ENCODE measurements at regions not wholly inside any gene's neighbourhood (a gene's known extent, or its start where the extent isn't known, plus 50 kb on each side); places are given as distances from the start of the nearest gene placed in this dataset.

DNA sequence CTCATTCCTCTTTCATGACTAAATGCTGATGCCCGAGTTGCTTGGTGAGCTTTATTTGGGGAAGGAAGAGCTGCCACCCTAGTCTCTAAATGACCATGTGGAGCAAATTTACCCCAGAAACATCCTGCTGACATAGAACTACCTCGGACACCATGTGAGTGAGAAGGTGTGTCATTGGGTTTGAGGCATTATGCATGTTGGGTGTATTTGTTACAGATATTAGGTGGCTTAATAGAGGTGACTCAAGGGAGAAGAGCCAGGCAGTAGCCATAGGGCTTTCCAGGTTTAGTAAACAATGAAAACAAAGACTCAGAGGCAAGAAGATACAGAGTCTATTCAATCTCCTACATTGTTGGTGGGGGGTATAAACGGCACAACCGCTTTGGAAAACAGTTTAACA, 581.5 kb downstream of the CCDC171 start:
- Histone ChIP-seq H3K27me3 (no peaks in the 10 kb centered on the region), H3K9ac (ENCODE audit: low read depth in 2 of 2, low read length in 2 of 2) (no peak overlapping the region), H3K27ac (no peak overlapping the region), H3K4me1 (no peaks in the 10 kb centered on the region), H3K9me3 (no peaks in the 10 kb centered on the region), H3K36me3 (no peaks in the 10 kb centered on the region), H3K4me3 (no peak overlapping the region)
- TF ChIP-seq, protein P1, sequence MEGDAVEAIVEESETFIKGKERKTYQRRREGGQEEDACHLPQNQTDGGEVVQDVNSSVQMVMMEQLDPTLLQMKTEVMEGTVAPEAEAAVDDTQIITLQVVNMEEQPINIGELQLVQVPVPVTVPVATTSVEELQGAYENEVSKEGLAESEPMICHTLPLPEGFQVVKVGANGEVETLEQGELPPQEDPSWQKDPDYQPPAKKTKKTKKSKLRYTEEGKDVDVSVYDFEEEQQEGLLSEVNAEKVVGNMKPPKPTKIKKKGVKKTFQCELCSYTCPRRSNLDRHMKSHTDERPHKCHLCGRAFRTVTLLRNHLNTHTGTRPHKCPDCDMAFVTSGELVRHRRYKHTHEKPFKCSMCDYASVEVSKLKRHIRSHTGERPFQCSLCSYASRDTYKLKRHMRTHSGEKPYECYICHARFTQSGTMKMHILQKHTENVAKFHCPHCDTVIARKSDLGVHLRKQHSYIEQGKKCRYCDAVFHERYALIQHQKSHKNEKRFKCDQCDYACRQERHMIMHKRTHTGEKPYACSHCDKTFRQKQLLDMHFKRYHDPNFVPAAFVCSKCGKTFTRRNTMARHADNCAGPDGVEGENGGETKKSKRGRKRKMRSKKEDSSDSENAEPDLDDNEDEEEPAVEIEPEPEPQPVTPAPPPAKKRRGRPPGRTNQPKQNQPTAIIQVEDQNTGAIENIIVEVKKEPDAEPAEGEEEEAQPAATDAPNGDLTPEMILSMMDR (IDR thresholded peaks at IDR 0.05): no peak
- DNase-seq: no peak
- intact Hi-C loops (cut with DNase I): loop anchor here (10.0 kb wide), 1 partner anchor 260 kb away; no protein-coding TSS in a partner anchor

DNA sequence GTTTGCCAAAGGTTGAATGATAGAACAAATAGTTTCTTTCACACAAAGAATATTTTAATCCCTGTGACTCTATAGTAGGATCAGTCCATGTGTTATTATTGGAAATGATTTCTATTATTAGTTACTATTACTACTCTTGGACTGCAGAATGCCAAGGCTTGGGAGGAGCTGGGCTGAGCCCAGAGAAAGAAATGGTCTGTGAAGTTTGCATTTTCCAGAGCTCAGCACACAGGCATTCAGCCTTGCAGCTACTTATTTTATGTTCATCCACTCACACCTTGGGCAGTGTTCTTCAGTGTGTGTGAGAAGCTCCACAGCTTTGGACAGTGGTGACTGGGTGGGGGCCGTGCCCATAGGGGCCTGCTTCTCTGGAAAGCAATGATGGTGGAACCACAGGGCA, 583.1 kb downstream of the CCDC171 start:
- no peak for DNase-seq
- TF ChIP-seq, protein P1 (IDR thresholded peaks at IDR 0.05): no peak
- Histone ChIP-seq H3K27ac (no peak overlapping the region), H3K4me1 (no peaks in the 10 kb centered on the region), H3K4me3 (no peak overlapping the region), H3K9ac (ENCODE audit: low read depth in 2 of 2, low read length in 2 of 2) (no peak overlapping the region), H3K36me3 (no peaks in the 10 kb centered on the region), H3K9me3 (no peaks in the 10 kb centered on the region), H3K27me3 (no peaks in the 10 kb centered on the region)
- intact Hi-C loops (cut with DNase I): loop anchor here (10.0 kb wide), 1 partner anchor 261 kb away; no protein-coding TSS in a partner anchor

DNA sequence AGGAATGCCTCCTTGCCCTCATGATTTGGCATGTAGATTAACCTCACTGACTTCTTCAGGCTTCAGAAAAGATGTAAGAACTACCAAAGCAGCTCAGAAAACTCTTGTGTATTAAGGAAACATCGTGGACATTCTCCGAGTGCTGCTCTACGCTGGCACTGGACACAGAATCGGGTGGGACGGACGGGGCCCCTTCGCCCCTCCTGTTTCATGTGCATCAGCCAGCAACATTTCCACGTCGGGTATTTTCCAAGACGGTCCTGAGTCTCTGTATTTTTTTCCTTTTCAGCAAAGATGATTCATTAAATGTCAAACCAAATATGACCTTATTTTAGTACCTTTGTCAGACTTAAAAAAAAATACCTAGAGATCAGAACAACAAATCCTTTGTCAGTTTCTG, 583.6 kb downstream of the CCDC171 start:
- Histone ChIP-seq H3K9ac (ENCODE audit: low read depth in 2 of 2, low read length in 2 of 2) (no peak overlapping the region), H3K4me1 (no peaks in the 10 kb centered on the region), H3K4me3 (no peak overlapping the region), H3K9me3 (no peaks in the 10 kb centered on the region), H3K27me3 (no peaks in the 10 kb centered on the region), H3K27ac (no peak overlapping the region), H3K36me3 (no peaks in the 10 kb centered on the region)
- TF ChIP-seq, protein P1 (IDR thresholded peaks at IDR 0.05): no peak
- DNase-seq: no peak
- intact Hi-C loops (cut with DNase I): loop anchor here (10.0 kb wide), 1 partner anchor 262 kb away; no protein-coding TSS in a partner anchor

DNA sequence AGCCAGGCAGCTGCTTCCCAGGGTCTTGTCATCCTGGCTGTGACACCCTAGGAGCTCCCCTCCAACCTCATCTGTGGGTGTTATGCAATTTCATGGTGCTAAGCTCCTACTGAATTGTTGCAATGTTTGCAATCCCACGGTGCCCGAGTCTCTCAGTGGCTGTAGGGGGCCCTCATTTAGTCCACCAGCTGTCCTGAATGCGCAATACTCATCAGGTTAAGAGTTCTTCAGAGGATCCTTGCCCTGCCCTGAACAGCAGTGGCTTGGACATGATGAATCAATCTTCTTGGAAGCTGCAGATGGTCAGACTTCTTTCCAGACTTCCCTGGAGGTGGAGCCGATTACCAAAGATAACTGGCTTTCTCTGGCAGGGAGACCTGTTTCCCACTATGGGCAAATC, 584.1 kb downstream of the CCDC171 start:
- Histone ChIP-seq H3K4me3 (no peak overlapping the region), H3K27me3 (no peaks in the 10 kb centered on the region), H3K9ac (ENCODE audit: low read depth in 2 of 2, low read length in 2 of 2) (no peak overlapping the region), H3K27ac (no peak overlapping the region), H3K9me3 (no peaks in the 10 kb centered on the region), H3K36me3 (no peaks in the 10 kb centered on the region), H3K4me1 (no peaks in the 10 kb centered on the region)
- intact Hi-C loops (cut with DNase I): loop anchor here (10.0 kb wide), 1 partner anchor 262 kb away; no protein-coding TSS in a partner anchor
- no peak for DNase-seq
- TF ChIP-seq, protein P1 (IDR thresholded peaks at IDR 0.05): no peak

DNA sequence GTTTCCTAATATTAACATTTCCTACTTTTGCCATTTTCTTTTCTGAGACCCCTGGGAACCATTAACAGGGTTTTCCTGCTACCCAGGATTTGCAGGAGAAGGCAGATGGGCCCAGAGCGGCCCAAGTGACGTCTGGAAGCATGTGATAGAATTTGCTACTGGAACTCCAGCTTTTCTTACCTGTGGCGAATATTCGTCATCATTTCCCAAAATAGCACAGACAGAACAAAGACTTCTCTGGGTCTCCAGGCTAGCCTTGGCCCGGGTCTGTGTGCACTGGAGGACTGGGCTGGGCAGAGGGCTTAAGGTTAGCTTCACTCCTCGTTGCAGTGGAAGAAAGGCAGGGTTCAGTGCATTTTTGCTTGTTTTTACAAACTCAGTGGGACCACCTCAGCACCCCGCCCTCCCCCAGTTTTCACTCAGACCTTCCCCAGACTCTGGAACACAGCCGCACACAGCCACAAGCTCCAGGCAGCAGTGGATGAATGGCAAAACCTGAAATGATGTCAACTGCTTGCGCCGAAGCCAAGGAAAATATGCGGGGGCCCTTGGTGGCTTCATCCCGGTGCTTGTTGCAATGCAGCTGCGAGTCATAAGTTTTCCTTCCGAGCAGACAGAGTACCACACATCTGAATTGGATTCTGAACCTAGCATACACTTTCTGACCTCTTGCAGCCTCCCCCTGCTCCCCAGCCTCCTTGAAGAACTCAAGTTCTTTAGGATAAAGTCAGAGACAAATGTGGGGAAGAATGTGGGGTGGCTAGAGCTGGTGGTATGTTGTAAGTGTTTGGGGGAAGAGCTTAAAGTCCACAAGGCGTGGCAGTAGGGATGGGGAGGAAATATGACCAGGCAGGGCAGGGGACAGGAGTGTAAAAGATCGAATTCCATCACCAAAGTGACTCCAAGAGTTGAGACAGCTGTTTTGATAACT, 586.0 kb downstream of the CCDC171 start:
- DNase-seq: no peak
- Histone ChIP-seq H3K9ac (ENCODE audit: low read depth in 2 of 2, low read length in 2 of 2) (no peak overlapping the region), H3K4me1 (no peaks in the 10 kb centered on the region), H3K9me3 (no peaks in the 10 kb centered on the region), H3K36me3 (no peaks in the 10 kb centered on the region), H3K27me3 (no peaks in the 10 kb centered on the region), H3K27ac (no peak overlapping the region), H3K4me3 (no peak overlapping the region)
- intact Hi-C loops (cut with DNase I): loop anchor here (10.0 kb wide), 1 partner anchor 264 kb away; no protein-coding TSS in a partner anchor
- TF ChIP-seq, protein P1 (IDR thresholded peaks at IDR 0.05): no peak
